H1 (cell line): ENCODE measurements at regions not wholly inside any gene's neighbourhood (a gene's known extent, or its start where the extent isn't known, plus 50 kb on each side); places are given as distances from the start of the nearest gene placed in this dataset.

ENCODE experiments used
- CTCF ChIA-PET: fragments of 300-600 bp; sonication (Branson Sonifier 250); formaldehyde crosslinking; loops from one replicate; lab custom pipeline; 2021; ENCODE audit not compliant: partially characterized antibody; lab: Charles Lee
- POLR2A ChIA-PET: fragments of 300-600 bp; sonication (Branson Sonifier 250); formaldehyde crosslinking; loops from one replicate; lab custom pipeline; 2021; ENCODE audit warnings: inconsistent platforms; ENCODE audit not compliant: partially characterized antibody; lab: Charles Lee
- DNase-seq, 2 experiments: peaks; one replicate each; pipeline versions ENCODE4 v3.0.0 to v3.0.0-alpha.2; 2010 to 2022; ENCODE audit warnings: low spot score in 2 of 2, low read depth in 1 of 2, mixed read lengths in 1 of 2
- FAIRE-seq: peaks from 2 replicates; lab custom pipeline; 2011; peaks lifted over from hg19 to GRCh38; lab: Jason Lieb, UNC
- H2AFZ ChIP-seq: 2 replicates; pipeline ENCODE4 v1.8.1; 2012; ENCODE audit warnings: low read length, inconsistent platforms
- H2AK5ac ChIP-seq: 2 replicates; pipeline ENCODE4 v1.6.1; 2013; ENCODE audit warnings: low read depth, low read length
- H2BK120ac ChIP-seq: replicated peaks from 2 replicates; pipeline ENCODE3; 2013; ENCODE audit warnings: low read depth, low read length, inconsistent platforms
- H2BK12ac ChIP-seq: 2 replicates; pipeline ENCODE4 v1.6.1; 2013; ENCODE audit warnings: low read depth, low read length
- H2BK15ac ChIP-seq: 2 replicates; pipeline ENCODE4 v1.6.1; 2013; ENCODE audit warnings: low read length
- H2BK20ac ChIP-seq: 2 replicates; pipeline ENCODE4 v1.6.1; 2013; ENCODE audit warnings: low read length
- H2BK5ac ChIP-seq: 2 replicates; pipeline ENCODE4 v1.6.1; 2013; ENCODE audit warnings: low read depth, low read length
- H3K14ac ChIP-seq: 2 replicates; pipeline ENCODE4 v1.6.1; 2013; ENCODE audit warnings: inconsistent platforms; ENCODE audit not compliant: insufficient read length
- H3K18ac ChIP-seq: 2 replicates; pipeline ENCODE4 v1.6.1; 2013; ENCODE audit warnings: low read length; ENCODE audit errors: extremely low read depth
- H3K23ac ChIP-seq: 2 replicates; pipeline ENCODE4 v1.6.1; 2013; ENCODE audit warnings: inconsistent platforms; ENCODE audit not compliant: insufficient read length
- H3K23me2 ChIP-seq: 2 replicates; pipeline ENCODE4 v1.6.1; 2013; ENCODE audit warnings: low read depth, low read length
- H3K27ac ChIP-seq: 2 replicates; pipeline ENCODE4 v1.6.1; 2011; ENCODE audit warnings: low read depth, low read length, inconsistent platforms
- H3K27me3 ChIP-seq, 4 experiments: replicated peaks in 1 of 4; 1 replicate in 1 of 4; 2 replicates in 3 of 4; pipeline versions ENCODE4 v1.6.1 to v1.8.1; 2011 to 2013; ENCODE audit warnings: low read length in 3 of 4, mild to moderate bottlenecking in 3 of 4, inconsistent platforms in 2 of 4, mixed read lengths in 2 of 4, moderate library complexity in 1 of 4; ENCODE audit not compliant: control insufficient read depth in 3 of 4, insufficient read depth in 3 of 4; ENCODE audit errors: extremely low read depth in 1 of 4
- H3K36me3 ChIP-seq, 4 experiments: 2 replicates each; pipeline versions ENCODE4 v1.6.1 to v1.8.1; 2011 to 2013; ENCODE audit warnings: mild to moderate bottlenecking in 4 of 4, low read length in 3 of 4, moderate library complexity in 2 of 4, control low read depth in 1 of 4, inconsistent platforms in 1 of 4; ENCODE audit not compliant: insufficient read depth in 4 of 4, control insufficient read depth in 2 of 4
- H3K4ac ChIP-seq: replicated peaks from 2 replicates; pipeline ENCODE3; 2013; ENCODE audit warnings: low read length, low read depth, mixed read lengths, inconsistent platforms; ENCODE audit not compliant: insufficient read length
- H3K4me1 ChIP-seq, 4 experiments: replicated peaks in 1 of 4; 1 replicate in 1 of 4; 2 replicates in 3 of 4; pipeline versions ENCODE4 v1.6.1 to v1.8.1; 2011 to 2013; ENCODE audit warnings: low read length in 3 of 4, inconsistent platforms in 2 of 4, mixed read lengths in 1 of 4; ENCODE audit not compliant: insufficient read depth in 4 of 4, control insufficient read depth in 3 of 4
- H3K4me2 ChIP-seq, 2 experiments: 2 replicates each; pipeline versions ENCODE4 v1.6.1 to v1.8.1; 2011 to 2013; ENCODE audit warnings: low read depth in 2 of 2, low read length in 2 of 2, control low read depth in 1 of 2, inconsistent platforms in 1 of 2, mild to moderate bottlenecking in 1 of 2; ENCODE audit not compliant: insufficient read depth in 1 of 2
- H3K4me3 ChIP-seq, 4 experiments: fragments of 200-600, 300-600 bp in 1 of 4; sonication (generic), shearing (Covaris generic), sonication (Bioruptor Twin) in 1 of 4; 2 replicates each; pipeline versions ENCODE4 v1.5.1 to v1.8.1; 2011 to 2016; ENCODE audit warnings: low read length in 4 of 4, low read depth in 3 of 4, control low read depth in 2 of 4, inconsistent platforms in 2 of 4, mild to moderate bottlenecking in 2 of 4, mixed read lengths in 1 of 4, moderate library complexity in 1 of 4; ENCODE audit not compliant: insufficient read depth in 2 of 4; ENCODE audit errors: extremely low read depth in 1 of 4
- H3K56ac ChIP-seq: replicated peaks from 2 replicates; pipeline ENCODE3; 2013; ENCODE audit warnings: low read depth, mild to moderate bottlenecking, mixed read lengths, low read length, inconsistent platforms; ENCODE audit not compliant: insufficient read length
- H3K79me1 ChIP-seq: 2 replicates; pipeline ENCODE4 v1.6.1; 2013; ENCODE audit warnings: low read depth, low read length, control low read depth
- H3K79me2 ChIP-seq, 2 experiments: 2 replicates each; pipeline versions ENCODE4 v1.6.1 to v1.8.1; 2012 to 2013; ENCODE audit warnings: low read length in 2 of 2, mild to moderate bottlenecking in 2 of 2, inconsistent platforms in 1 of 2; ENCODE audit not compliant: insufficient read depth in 2 of 2, control insufficient read depth in 1 of 2
- H3K9ac ChIP-seq, 4 experiments: replicated peaks in 1 of 4; 1 replicate in 1 of 4; 2 replicates in 3 of 4; pipeline versions ENCODE4 v1.6.1 to v1.8.1; 2011 to 2013; ENCODE audit warnings: low read depth in 3 of 4, low read length in 3 of 4, control low read depth in 2 of 4, mild to moderate bottlenecking in 2 of 4, moderate library complexity in 2 of 4, inconsistent platforms in 1 of 4; ENCODE audit errors: extremely low read depth in 1 of 4
- H3K9me3 ChIP-seq, 2 experiments: 2 replicates each; pipeline versions ENCODE4 v1.6.1 to v1.8.1; 2012 to 2013; ENCODE audit warnings: mild to moderate bottlenecking in 2 of 2, moderate library complexity in 2 of 2, control low read depth in 1 of 2, inconsistent platforms in 1 of 2, low read depth in 1 of 2, low read length in 1 of 2, mixed read lengths in 1 of 2; ENCODE audit not compliant: insufficient read depth in 2 of 2
- H4K20me1 ChIP-seq, 2 experiments: replicated peaks in 1 of 2; 2 replicates each; pipeline versions ENCODE3 to v1.8.1; 2011 to 2013; ENCODE audit warnings: inconsistent platforms in 2 of 2, low read length in 2 of 2, mild to moderate bottlenecking in 1 of 2; ENCODE audit not compliant: insufficient read depth in 2 of 2, control insufficient read depth in 1 of 2
- H4K5ac ChIP-seq: 2 replicates; pipeline ENCODE4 v1.6.1; 2013; ENCODE audit warnings: low read length, low read depth, mixed read lengths, inconsistent platforms; ENCODE audit not compliant: insufficient read length
- H4K8ac ChIP-seq: 2 replicates; pipeline ENCODE4 v1.8.0; 2013; ENCODE audit warnings: mild to moderate bottlenecking, moderate library complexity, low read length, inconsistent platforms; ENCODE audit not compliant: insufficient read depth; ENCODE audit errors: extremely low read depth
- H4K91ac ChIP-seq: replicated peaks from 2 replicates; pipeline ENCODE3; 2013; ENCODE audit warnings: low read length, mixed read lengths, inconsistent platforms; ENCODE audit not compliant: insufficient read length
- CEBPB ChIP-seq: IDR thresholded peaks from 2 replicates; pipeline ENCODE4 v1.6.1; 2012; ENCODE audit warnings: low read depth, low read length
- FOSL1 ChIP-seq: IDR thresholded peaks from 2 replicates; pipeline ENCODE4 v1.6.1; 2011; ENCODE audit warnings: mild to moderate bottlenecking, low read depth, low read length, moderate library complexity; ENCODE audit not compliant: insufficient read depth
- HDAC6 ChIP-seq: IDR thresholded peaks from one replicate; pipeline ENCODE4 v1.7.1; 2012; ENCODE audit warnings: low read depth, mild to moderate bottlenecking, inconsistent platforms, low read length, moderate library complexity
- JUND ChIP-seq: IDR thresholded peaks from 2 replicates; pipeline ENCODE4 v1.6.1; 2011; ENCODE audit warnings: mild to moderate bottlenecking, improper control_type of control experiment, low read length
- KDM1A ChIP-seq: fragments of 200-600, 300-600 bp; sonication (generic); IDR thresholded peaks from 2 replicates; pipeline ENCODE4 v1.7.1; 2016; ENCODE audit warnings: mild to moderate bottlenecking, low read length, borderline replicate concordance
- NRF1 ChIP-seq: IDR thresholded peaks from 2 replicates; pipeline ENCODE4 v1.6.1; 2011; ENCODE audit warnings: mild to moderate bottlenecking, low read depth, low read length, improper control_type of control experiment
- POU5F1 ChIP-seq: IDR thresholded peaks from 2 replicates; pipeline ENCODE4 v1.6.1; 2011; ENCODE audit warnings: low read depth, mild to moderate bottlenecking, low read length, moderate library complexity
- RAD21 ChIP-seq, 2 experiments: IDR thresholded peaks in 1 of 2; conservative IDR thresholded peaks in 1 of 2; 2 replicates each; pipeline ENCODE4 v1.6.1; 2011; ENCODE audit warnings: low read depth in 2 of 2, low read length in 2 of 2, improper control_type of control experiment in 1 of 2, inconsistent platforms in 1 of 2, mild to moderate bottlenecking in 1 of 2, moderate library complexity in 1 of 2
- SP4 ChIP-seq: IDR thresholded peaks from 2 replicates; pipeline ENCODE4 v1.6.1; 2012; ENCODE audit warnings: low read length, inconsistent platforms
- TBP ChIP-seq: IDR thresholded peaks from 2 replicates; pipeline ENCODE4 v1.6.1; 2011; ENCODE audit warnings: low read depth, low read length, improper control_type of control experiment
- TCF12 ChIP-seq: IDR thresholded peaks from 2 replicates; pipeline ENCODE4 v1.6.1; 2011; ENCODE audit warnings: low read depth, mild to moderate bottlenecking, low read length
- WGBS, 2 experiments: shearing (Covaris generic) in 1 of 2; methylation state at CpG; one replicate each; pipeline versions ENCODE4 v1.1.6 to v1.1.7; 2013 to 2015; ENCODE audit warnings: low lambda C conversion rate in 2 of 2, mixed read lengths in 2 of 2, inconsistent platforms in 1 of 2, low coverage in 1 of 2, missing lambda C conversion rate in 1 of 2; ENCODE audit not compliant: insufficient replicate concordance in 2 of 2, insufficient coverage in 1 of 2, insufficient read length in 1 of 2; ENCODE audit errors: extremely low coverage in 1 of 2, missing lambda C conversion rate in 1 of 2; 5-methylcytosine and 5-hydroxymethylcytosine counted together

DNA sequence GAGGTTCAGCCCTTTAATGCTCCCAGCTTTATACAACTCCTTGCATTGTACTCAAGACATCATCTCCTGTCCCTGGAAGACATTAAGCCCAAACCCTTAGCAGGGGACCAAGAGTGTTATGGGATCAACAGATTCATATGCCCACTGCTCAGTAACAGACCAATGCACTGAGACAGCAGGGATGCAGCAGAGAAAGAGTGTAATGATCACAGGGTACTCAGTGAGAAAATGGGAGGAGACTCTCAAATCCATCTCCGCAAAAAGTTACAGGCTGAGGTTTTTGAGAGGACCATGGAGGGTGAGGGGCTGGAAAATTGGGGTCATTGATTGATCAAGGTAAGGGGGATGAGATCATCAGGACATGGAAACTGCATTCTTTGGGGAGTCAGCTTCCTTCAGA lies 96.2 kb downstream of the MATN1 start:
- Histone ChIP-seq H3K79me1 (no peaks in the 10 kb centered on the region), H3K23ac (no peak overlapping the region)
- POLR2A ChIA-PET: no interaction called here

More for the DNA sequence above, 96.2 kb downstream of the MATN1 start:
- Histone ChIP-seq H2AK5ac (no peak overlapping the region), H2BK120ac (no peak overlapping the region), H4K5ac (no peak overlapping the region), H3K79me2 (no peaks in the 10 kb centered on the region), H3K36me3 (no peaks in the 10 kb centered on the region), H3K18ac (no peak overlapping the region), H3K56ac (no peak overlapping the region), H3K23me2 (no peaks in the 10 kb centered on the region), H3K4me3 (no peak overlapping the region), H3K27me3 (no peaks in the 10 kb centered on the region), H3K9ac (no peak overlapping the region), H3K9me3 (peaks cover 11 to 14% of the 10 kb centered on the region in 2 experiments), H4K8ac (no peak overlapping the region), H2AFZ (no peak overlapping the region), H3K14ac (no peak overlapping the region), H3K4ac (no peak overlapping the region), H4K20me1 (no peaks in the 10 kb centered on the region), H2BK5ac (no peak overlapping the region), H4K91ac (no peak overlapping the region), H2BK20ac (no peak overlapping the region), H3K4me1 (no peaks in the 10 kb centered on the region), H3K27ac (no peak overlapping the region), H3K4me2 (no peak overlapping the region), H2BK12ac (no peak overlapping the region), H2BK15ac (no peak overlapping the region)
- CTCF ChIA-PET: no interaction called here
- no peak for DNase-seq
- TF ChIP-seq CEBPB (no peak), POU5F1 (no peak), RAD21 (IDR thresholded peaks at IDR 0.05 in 1 of 2, conservative IDR thresholded peaks at IDR 0.05 in 1 of 2; ENCODE audit: low read depth in 2 of 2, low read length in 2 of 2) (no peak), TBP (no peak), FOSL1 (no peak), HDAC6 (no peak), NRF1 (no peak), KDM1A (no peak), JUND (no peak), TCF12 (no peak), SP4 (no peak)
- no peak for FAIRE-seq
- WGBS, 2 experiments: 84% methylated on average over 1 of the region's 1 CpG; no CpG with 5 or more reads in 1 of the 2 experiments
